ENCODE measurements at regions not wholly inside any gene's neighbourhood (a gene's known extent, or its start where the extent isn't known, plus 50 kb on each side); places are given as distances from the start of the nearest gene placed in this dataset.

- no peak for DNase-seq
- Histone ChIP-seq H3K4me2 (replicated peaks; ENCODE audit: extremely low read depth, low read length, poor library complexity, severe bottlenecking) (no peak overlapping the region), H3K27me3 (ENCODE audit: control insufficient read depth in 2 of 2, insufficient read depth in 2 of 2, low read length in 2 of 2) (no peaks in the 10 kb centered on the region), H3K36me3 (replicated peaks in 1 of 2; ENCODE audit: control insufficient read depth in 1 of 2, insufficient read depth in 2 of 2, low read length in 2 of 2) (no peaks in the 10 kb centered on the region), H3K4me3 (replicated peaks in 1 of 3; ENCODE audit: low read depth in 2 of 3, low read length in 3 of 3) (no peak overlapping the region), H3K9me3 (replicated peaks in 1 of 2; ENCODE audit: control insufficient read depth in 1 of 2, insufficient read depth in 1 of 2, low read length in 2 of 2) (peaks cover 4 to 20% of the 10 kb centered on the region in 2 donors), H2AFZ (ENCODE audit: insufficient read depth, low read depth, low read length, poor library complexity, severe bottlenecking) (no peak overlapping the region), H3K27ac (ENCODE audit: low read depth in 1 of 2, low read length in 2 of 2) (no peak overlapping the region), H3K9ac (ENCODE audit: insufficient read depth, low read length, poor library complexity, severe bottlenecking) (no peak overlapping the region), H3K4me1 (ENCODE audit: control insufficient read depth in 1 of 2, insufficient read depth in 2 of 2, low read length in 2 of 2) (no peaks in the 10 kb centered on the region), H3K79me2 (ENCODE audit: insufficient read depth, low read length) (no peaks in the 10 kb centered on the region), H4K20me1 (ENCODE audit: insufficient read depth, low read length) (no peaks in the 10 kb centered on the region)
- no peaks in the 10 kb centered on the region for H3K4me1 Mint-ChIP-seq
- H3K36me3 Mint-ChIP-seq: no peaks in the 10 kb centered on the region
- H3K9me3 Mint-ChIP-seq: peaks cover 4 to 17% (median 8%) of the 10 kb centered on the region in 7 donors
- WGBS (ENCODE audit: insufficient coverage): no CpG with 5 or more reads among the region's 4 CpGs
- no peak overlapping the region for H3K4me3 Mint-ChIP-seq
- intact Hi-C loops (cut with micrococcal nuclease): no loop called here
- no peak overlapping the region for H3K27ac Mint-ChIP-seq
- TF ChIP-seq CTCF (IDR thresholded peaks at IDR 0.05): no peak
- H3K27me3 Mint-ChIP-seq (ENCODE audit: low read depth in 3 of 3): peaks cover 0 to 3% (median 0%) of the 10 kb centered on the region in 3 donors
Observed at GRCh38 chr15:39051626-39052322, 487.2 kb upstream of the RASGRP1 start.

GRCh38 chr15:39052323-39052705 lies 487.7 kb upstream of the RASGRP1 start:
- no peak overlapping the region for H3K27ac Mint-ChIP-seq
- peaks cover 0 to 3% (median 0%) of the 10 kb centered on the region in 3 donors for H3K27me3 Mint-ChIP-seq (ENCODE audit: low read depth in 3 of 3)
- H3K4me3 ChIP-seq (replicated peaks in 1 of 3; ENCODE audit: low read depth in 2 of 3, low read length in 3 of 3): no peak overlapping the region

More at GRCh38 chr15:39052323-39052705, 487.7 kb upstream of the RASGRP1 start:
- H4K20me1 ChIP-seq (ENCODE audit: insufficient read depth, low read length): no peaks in the 10 kb centered on the region
- H3K27me3 ChIP-seq (ENCODE audit: control insufficient read depth in 2 of 2, insufficient read depth in 2 of 2, low read length in 2 of 2): no peaks in the 10 kb centered on the region
- H2AFZ ChIP-seq (ENCODE audit: insufficient read depth, low read depth, low read length, poor library complexity, severe bottlenecking): no peak overlapping the region
- Mint-ChIP-seq H3K4me1 (no peaks in the 10 kb centered on the region), H3K4me3 (no peak overlapping the region), H3K36me3 (no peaks in the 10 kb centered on the region), H3K9me3 (peaks cover 4 to 17% (median 8%) of the 10 kb centered on the region in 7 donors)
- no peaks in the 10 kb centered on the region for H3K4me1 ChIP-seq (ENCODE audit: control insufficient read depth in 1 of 2, insufficient read depth in 2 of 2, low read length in 2 of 2)
- H3K36me3 ChIP-seq (replicated peaks in 1 of 2; ENCODE audit: control insufficient read depth in 1 of 2, insufficient read depth in 2 of 2, low read length in 2 of 2): no peaks in the 10 kb centered on the region
- H3K9me3 ChIP-seq (replicated peaks in 1 of 2; ENCODE audit: control insufficient read depth in 1 of 2, insufficient read depth in 1 of 2, low read length in 2 of 2): peaks cover 0 to 20% of the 10 kb centered on the region in 2 donors
- no peak overlapping the region for H3K4me2 ChIP-seq (replicated peaks; ENCODE audit: extremely low read depth, low read length, poor library complexity, severe bottlenecking)
- no peak for TF ChIP-seq CTCF (IDR thresholded peaks at IDR 0.05)
- no peak overlapping the region for H3K27ac ChIP-seq (ENCODE audit: low read depth in 1 of 2, low read length in 2 of 2)
- DNase-seq: no peak
- no peak overlapping the region for H3K9ac ChIP-seq (ENCODE audit: insufficient read depth, low read length, poor library complexity, severe bottlenecking)
- intact Hi-C loops (cut with micrococcal nuclease): no loop called here
- H3K79me2 ChIP-seq (ENCODE audit: insufficient read depth, low read length): no peaks in the 10 kb centered on the region
